ENCODE measurements at regions not wholly inside any gene's neighbourhood (a gene's known extent, or its start where the extent isn't known, plus 50 kb on each side); places are given as distances from the start of the nearest gene placed in this dataset.

GRCh38 chr6:128724738-128725137 lies 158.2 kb upstream of the LAMA2 start:
- TF ChIP-seq, protein P1, sequence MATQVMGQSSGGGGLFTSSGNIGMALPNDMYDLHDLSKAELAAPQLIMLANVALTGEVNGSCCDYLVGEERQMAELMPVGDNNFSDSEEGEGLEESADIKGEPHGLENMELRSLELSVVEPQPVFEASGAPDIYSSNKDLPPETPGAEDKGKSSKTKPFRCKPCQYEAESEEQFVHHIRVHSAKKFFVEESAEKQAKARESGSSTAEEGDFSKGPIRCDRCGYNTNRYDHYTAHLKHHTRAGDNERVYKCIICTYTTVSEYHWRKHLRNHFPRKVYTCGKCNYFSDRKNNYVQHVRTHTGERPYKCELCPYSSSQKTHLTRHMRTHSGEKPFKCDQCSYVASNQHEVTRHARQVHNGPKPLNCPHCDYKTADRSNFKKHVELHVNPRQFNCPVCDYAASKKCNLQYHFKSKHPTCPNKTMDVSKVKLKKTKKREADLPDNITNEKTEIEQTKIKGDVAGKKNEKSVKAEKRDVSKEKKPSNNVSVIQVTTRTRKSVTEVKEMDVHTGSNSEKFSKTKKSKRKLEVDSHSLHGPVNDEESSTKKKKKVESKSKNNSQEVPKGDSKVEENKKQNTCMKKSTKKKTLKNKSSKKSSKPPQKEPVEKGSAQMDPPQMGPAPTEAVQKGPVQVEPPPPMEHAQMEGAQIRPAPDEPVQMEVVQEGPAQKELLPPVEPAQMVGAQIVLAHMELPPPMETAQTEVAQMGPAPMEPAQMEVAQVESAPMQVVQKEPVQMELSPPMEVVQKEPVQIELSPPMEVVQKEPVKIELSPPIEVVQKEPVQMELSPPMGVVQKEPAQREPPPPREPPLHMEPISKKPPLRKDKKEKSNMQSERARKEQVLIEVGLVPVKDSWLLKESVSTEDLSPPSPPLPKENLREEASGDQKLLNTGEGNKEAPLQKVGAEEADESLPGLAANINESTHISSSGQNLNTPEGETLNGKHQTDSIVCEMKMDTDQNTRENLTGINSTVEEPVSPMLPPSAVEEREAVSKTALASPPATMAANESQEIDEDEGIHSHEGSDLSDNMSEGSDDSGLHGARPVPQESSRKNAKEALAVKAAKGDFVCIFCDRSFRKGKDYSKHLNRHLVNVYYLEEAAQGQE (IDR thresholded peaks at IDR 0.05): no peak
- TF ChIP-seq GABPA (IDR thresholded peaks at IDR 0.05 in 1 of 2, conservative IDR thresholded peaks at IDR 0.05 in 1 of 2) (no peak), RAD21 (IDR thresholded peaks at IDR 0.05) (no peak), SP1 (IDR thresholded peaks at IDR 0.05) (no peak), JUND (IDR thresholded peaks at IDR 0.05) (no peak), MAX (IDR thresholded peaks at IDR 0.05) (no peak), YY1 (IDR thresholded peaks at IDR 0.05) (no peak), TAF1 (conservative IDR thresholded peaks at IDR 0.05) (no peak), FOXA1 (IDR thresholded peaks at IDR 0.05) (no peak), RXRA (IDR thresholded peaks at IDR 0.05) (no peak), FOXA2 (IDR thresholded peaks at IDR 0.05) (no peak)
- TF ChIP-seq, protein P2, sequence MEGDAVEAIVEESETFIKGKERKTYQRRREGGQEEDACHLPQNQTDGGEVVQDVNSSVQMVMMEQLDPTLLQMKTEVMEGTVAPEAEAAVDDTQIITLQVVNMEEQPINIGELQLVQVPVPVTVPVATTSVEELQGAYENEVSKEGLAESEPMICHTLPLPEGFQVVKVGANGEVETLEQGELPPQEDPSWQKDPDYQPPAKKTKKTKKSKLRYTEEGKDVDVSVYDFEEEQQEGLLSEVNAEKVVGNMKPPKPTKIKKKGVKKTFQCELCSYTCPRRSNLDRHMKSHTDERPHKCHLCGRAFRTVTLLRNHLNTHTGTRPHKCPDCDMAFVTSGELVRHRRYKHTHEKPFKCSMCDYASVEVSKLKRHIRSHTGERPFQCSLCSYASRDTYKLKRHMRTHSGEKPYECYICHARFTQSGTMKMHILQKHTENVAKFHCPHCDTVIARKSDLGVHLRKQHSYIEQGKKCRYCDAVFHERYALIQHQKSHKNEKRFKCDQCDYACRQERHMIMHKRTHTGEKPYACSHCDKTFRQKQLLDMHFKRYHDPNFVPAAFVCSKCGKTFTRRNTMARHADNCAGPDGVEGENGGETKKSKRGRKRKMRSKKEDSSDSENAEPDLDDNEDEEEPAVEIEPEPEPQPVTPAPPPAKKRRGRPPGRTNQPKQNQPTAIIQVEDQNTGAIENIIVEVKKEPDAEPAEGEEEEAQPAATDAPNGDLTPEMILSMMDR (IDR thresholded peaks at IDR 0.05; ENCODE audit: low read depth, low read length, missing input control): no peak
- TF ChIP-seq, protein P3, sequence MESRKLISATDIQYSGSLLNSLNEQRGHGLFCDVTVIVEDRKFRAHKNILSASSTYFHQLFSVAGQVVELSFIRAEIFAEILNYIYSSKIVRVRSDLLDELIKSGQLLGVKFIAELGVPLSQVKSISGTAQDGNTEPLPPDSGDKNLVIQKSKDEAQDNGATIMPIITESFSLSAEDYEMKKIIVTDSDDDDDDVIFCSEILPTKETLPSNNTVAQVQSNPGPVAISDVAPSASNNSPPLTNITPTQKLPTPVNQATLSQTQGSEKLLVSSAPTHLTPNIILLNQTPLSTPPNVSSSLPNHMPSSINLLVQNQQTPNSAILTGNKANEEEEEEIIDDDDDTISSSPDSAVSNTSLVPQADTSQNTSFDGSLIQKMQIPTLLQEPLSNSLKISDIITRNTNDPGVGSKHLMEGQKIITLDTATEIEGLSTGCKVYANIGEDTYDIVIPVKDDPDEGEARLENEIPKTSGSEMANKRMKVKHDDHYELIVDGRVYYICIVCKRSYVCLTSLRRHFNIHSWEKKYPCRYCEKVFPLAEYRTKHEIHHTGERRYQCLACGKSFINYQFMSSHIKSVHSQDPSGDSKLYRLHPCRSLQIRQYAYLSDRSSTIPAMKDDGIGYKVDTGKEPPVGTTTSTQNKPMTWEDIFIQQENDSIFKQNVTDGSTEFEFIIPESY (IDR thresholded peaks at IDR 0.05): no peak
- TF ChIP-seq, protein P4, sequence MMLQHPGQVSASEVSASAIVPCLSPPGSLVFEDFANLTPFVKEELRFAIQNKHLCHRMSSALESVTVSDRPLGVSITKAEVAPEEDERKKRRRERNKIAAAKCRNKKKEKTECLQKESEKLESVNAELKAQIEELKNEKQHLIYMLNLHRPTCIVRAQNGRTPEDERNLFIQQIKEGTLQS (IDR thresholded peaks at IDR 0.05): no peak

Data from liver (tissue), 3 donors.